Ammon's horn (tissue), 1 donor: ENCODE measurements at regions not wholly inside any gene's neighbourhood (a gene's known extent, or its start where the extent isn't known, plus 50 kb on each side); places are given as distances from the start of the nearest gene placed in this dataset.
"Not testable (repeated sequence)": the region's sequence is repeated elsewhere in the genome, so short reads cannot be mapped to it uniquely, and the experiment has no call there.

Source experiments
- DNase-seq: peaks from one replicate; pipeline ENCODE4 v3.0.0-alpha.2; 2016; ENCODE audit warnings: low spot score

DNA sequence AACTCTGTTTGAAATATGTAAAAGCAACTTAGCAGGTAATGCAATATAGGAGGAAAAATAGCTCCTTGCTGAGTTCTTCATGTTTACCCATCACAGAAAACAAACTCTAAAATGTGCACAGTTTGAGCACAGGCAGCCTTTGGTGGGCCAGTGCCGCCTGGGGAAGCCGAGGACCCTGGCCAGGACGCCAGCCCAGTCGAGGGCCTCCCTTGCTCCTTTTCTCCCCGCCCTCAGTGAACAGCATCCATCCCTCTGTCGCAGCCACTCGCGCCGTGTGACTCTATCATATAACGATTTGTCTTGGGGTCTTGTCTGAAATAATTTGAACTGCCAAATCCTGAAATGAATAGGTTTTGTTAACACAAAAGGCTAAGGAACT is 286.7 kb upstream of the IRX4 start:
- DNase-seq: no peak

DNA sequence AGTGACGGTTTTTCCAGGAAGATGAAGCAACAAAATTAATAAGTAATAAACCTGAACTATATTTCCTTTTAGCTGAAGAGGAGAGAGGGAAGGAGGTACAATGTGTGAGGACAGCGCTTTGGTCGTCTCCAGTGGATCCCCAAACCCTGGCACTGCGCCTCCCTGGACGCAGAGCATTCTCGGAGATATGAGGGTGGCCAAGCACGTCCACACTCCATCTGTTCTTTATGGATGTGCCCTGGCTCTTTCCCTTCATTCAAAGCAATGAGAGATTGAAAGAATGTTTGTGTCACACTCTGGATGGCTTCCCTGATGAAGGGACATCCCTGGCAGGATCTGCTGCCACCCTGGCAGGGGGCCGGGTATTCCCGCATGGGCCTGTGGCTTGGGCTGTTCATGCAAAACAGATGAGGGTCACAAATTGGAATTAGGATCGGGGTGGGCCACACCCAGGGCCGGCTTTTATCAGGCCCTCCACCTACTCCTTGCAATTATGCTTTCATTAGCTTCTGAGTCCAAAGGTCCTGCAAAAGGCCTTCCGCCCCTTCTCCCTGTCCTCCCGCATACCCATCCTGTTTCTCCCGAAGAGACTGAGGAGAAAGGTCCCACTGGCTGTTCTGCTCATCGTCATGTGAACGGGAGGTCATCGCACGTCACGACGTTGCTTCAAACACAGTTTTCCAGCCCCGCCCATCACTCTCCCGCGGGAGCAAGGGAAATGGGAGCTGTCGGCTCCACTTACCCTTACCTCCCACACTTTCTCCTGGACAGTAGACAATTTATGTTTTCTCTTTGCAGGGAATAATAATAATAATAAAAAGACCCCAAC is 286.1 kb upstream of the IRX4 start:
- DNase-seq: no peak

DNA sequence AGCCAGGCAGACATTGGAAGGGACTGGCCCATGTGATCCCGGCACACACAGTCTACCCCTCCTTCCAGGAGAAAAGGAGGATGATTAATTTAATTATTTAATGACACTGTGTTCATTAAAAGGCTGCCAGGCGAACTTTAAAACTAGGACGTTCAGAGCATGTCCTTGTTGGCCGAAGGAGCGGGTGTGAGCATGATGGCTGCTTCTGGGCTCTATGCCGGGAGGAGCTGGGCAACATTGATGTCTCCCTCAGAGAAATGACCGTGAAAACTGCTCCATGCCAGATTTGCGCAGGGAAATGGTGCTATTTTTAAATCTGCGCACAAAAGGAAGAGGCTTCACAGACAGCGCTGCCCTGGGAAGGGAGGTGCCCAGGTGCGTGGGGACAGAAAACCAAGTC is 284.9 kb upstream of the IRX4 start:
- DNase-seq: no peak

DNA sequence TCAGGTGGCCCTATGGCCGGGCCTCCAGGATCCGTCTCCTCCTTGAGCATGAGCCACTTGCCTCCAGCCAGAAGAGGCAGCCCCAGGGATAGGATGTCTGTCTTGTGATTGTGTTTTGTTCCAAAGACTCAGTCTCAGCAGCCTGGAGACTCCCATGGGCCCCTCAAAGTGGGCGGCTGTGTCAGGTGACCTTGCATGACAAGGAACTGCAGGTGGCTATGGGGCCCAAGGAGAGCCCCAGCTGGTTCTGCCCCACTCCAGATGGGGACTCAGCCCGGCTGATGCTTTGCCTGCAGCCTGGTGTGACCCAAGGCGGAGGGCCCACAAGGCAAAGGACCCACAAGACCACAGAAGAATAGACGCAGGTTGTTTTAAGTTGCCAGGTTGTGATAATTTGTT is 284.3 kb upstream of the IRX4 start:
- no peak for DNase-seq

DNA sequence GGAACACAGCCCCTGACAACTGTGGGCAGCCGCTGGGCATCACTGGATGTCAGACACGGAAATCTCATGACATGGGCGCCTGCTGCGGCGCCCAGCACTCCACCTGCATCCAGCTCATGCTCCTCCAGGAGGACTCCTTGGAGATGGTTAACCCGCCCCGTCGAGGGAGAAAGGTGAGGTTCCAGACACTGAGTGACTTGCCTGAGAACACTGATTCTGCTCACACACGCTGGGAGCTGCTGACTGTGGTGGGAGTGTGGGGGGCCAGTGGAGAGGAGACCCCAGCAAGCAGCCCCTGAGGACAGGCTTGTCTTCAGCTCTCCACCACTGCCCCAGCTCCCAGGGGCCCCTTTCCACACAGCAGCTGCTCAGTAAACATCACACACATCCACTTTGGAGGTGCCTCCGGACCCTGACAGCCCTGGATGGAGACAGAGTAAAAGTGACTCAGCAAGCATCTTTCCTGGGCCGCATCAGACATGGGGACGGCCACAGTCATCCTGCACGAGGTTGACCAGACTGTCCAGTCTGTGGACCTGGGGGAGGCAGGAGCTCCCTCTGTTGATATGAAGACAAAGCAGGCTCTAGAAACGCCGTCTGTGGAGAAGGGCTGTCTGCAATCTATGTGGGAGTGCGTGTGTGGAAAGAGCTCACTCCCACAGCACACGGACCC is 283.7 kb upstream of the IRX4 start:
- DNase-seq: no peak

DNA sequence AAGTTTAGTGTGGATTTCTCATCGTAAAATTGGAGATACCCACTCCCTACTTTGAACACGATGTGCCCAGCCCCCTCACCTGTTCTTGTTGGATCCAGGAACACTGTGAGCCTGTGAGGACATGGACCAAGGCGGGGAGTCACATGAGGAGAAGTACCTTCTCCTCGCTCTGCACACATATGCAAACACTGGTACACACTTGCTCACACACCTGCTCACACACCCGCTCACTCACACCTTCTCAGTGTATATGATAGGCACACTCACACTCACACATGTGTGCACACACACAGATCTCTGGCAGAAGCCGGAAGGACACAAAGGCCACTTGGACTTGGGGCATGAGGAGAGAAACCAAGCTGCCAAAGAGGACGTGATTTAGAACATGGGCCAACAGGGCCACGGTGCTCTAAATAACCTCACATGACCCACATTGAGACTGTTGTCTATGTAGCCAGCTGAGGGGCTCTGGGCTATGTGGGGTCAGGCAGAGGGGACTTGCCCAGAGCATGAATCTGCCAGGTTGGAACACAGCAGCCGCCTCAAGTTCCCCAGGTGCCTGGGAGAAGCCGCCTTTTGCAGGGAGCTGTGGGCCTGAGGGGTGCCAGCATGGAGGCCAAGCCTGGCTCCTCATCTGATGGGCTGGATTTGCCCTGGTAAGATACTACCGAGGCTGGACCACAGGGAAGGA is 283.0 kb upstream of the IRX4 start:
- no peak for DNase-seq

DNA sequence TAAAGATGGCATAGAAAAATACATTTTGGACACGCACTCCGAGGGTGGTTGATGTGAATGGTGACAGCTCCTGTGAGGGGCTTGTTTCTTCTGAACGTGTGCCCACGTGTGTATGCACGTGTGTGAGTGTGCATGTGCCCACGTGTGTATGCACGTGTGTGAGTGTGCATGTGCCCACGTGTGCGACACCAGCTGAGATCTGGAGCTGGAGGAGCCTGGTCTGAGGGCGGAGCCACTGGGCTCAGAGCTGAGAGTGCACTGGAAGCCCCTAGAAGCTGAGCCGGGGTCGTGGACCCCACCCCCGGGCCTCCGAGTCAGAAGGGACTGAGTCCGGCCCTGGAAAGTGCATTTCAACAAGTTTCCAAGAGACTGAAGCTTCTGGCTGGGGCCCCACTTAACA is 282.5 kb upstream of the IRX4 start:
- DNase-seq: no peak

DNA sequence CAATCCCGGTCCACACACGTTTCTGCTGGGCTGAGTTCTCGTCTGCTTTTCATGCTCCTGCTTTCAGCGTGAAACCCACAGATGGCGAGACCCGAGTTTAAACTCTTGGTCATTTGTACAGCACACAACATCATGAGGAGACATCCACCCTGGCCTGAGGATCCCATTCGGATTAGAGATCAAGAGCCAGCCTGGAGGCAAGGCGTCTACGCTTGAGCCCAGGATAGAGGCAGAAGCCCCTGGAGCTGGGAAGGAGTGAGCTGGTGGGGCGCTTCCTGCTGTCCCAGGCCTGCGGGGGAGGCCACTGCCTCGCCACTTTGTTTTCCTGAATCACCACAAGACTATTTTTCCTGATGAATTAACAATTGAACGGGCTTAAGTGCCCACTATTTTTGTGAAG is 281.9 kb upstream of the IRX4 start:
- DNase-seq: no peak

DNA sequence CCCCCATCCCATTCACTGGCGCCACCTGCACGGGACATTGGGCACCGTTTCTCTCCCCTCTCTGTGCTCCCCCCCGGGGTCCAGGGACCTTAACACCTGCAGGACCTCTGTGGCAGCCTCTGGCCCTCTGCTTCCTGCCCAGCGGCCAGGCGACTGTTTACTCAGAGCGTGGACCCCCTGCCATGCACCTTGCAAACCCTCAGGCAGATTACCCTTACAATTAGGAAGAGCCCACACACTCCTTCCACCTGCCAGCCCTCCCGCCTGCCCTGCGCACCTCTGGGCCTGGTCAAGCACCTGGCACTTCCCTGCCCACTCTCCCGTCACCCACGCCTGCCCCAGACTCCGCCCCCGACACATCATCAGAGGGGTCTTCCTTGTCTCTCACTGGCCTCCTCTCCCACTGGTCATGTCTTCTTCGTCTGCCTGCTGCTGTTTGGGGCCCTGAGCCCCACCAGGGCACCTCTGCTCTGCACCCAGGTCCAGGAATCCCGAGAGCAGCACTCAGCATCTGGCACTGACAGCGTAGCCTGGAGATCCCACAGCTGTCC is 281.3 kb upstream of the IRX4 start:
- no peak for DNase-seq

DNA sequence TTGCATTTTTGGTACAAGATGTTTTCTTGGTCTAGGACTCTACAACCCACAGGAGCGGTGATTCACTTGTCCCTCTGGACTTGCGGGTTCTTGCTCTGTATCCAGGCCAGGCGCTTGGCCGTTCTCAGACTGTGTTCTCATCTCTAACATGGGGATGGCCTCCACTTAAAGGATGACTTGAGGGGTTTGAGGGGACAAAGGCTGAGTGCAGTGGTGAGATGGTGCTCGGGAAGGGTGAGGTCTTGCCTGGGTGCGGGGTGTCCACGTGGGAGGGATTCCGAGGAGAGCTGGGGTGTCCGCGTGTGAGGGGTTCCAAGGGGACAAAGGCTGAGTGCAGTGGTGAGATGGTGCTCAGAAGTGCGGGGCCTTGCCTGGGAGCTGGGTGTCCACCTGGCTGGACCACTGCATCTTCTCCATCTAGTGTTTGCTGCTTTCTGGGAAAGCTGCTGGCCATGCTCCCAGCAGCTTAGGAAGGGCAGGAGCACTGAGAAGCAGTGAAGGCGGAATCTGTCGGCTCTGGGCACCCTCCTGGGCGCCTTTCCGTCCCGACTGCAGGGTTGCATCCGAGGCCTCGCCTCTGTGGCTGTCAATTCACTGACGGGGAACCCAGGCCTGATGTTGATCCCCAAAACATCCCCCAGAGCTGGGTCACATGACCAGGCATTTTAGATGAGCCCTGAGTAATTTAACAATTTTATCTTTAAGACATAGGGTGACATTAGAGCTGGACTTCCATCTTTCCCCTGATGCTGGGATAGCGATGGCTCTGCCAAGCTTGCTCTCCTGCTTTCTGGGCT is 280.5 kb upstream of the IRX4 start:
- DNase-seq: no peak

DNA sequence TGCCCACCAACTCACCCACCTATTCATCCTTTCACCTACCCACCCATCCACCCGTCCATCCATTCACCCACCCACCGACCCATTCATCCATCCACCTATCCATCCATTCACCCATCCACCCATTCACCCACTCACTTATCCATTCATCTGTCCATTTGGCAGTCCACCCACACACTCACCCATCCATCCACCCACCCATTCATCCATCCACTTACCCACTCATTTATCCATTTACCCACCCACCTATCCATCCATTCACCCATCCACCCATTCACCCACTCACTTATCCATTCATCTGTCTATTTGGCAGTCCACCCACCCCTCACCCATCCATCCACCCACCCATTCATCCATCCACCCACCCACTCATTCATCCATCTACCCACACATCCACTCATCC is 278.1 kb upstream of the IRX4 start:
- DNase-seq: no peak

DNA sequence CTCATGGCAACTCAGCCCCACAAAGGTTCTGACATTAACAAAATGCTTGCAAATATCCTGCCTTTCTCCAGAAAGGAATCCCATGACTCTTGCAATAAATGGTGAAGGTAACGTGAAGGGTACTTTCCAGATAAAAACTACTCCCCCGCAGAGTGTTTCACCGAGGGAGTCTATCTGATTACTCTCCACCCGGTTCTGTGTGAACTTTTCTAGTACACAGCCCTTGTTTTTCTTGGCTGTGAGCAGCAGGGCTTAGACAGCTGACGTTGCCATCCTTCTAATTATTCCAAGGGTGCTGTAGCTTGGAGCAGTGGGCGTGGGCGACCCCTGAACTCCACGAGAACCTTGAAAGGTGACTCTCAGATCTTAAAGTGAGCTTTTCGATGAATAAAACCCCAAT is 276.0 kb upstream of the IRX4 start:
- no peak for DNase-seq

DNA sequence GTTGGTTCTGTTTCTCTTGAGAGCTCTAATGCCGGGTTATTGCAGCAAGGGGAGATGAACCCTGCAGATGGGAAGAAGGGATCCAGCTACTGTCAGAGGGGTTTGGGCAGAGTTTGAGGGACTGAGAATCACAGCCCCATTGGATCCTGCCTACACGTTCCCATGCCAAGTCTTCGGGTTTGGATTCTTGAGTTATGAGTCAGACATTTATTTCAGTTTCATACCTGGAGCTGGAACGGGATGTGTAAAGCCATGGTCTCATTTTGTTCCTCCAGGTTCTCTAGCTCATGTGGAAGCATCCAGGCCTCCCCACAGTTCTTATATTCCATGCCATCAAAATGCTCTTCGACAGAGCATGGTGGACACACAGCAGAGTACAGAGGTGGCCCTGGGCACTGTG is 275.4 kb upstream of the IRX4 start:
- DNase-seq: no peak

DNA sequence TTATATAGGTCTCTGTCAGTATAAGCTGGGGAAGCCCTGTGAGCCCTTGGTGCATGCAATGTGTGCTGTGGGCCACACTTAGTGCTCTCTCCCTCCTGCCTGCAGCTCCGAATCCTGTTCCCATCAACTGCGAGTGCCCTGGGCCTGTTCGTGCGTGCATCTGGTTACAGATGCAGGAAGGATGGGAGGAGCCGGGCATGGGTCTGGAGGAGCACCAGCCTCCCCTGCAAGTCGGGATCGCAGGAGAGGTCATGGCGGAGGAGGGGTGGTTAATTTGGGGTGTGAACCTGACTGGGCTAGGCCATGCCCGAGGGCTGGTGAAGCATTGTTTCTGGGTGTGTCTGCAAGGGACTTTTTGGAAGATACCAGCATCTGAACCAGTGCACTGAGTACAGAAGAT is 274.6 kb upstream of the IRX4 start:
- no peak for DNase-seq

DNA sequence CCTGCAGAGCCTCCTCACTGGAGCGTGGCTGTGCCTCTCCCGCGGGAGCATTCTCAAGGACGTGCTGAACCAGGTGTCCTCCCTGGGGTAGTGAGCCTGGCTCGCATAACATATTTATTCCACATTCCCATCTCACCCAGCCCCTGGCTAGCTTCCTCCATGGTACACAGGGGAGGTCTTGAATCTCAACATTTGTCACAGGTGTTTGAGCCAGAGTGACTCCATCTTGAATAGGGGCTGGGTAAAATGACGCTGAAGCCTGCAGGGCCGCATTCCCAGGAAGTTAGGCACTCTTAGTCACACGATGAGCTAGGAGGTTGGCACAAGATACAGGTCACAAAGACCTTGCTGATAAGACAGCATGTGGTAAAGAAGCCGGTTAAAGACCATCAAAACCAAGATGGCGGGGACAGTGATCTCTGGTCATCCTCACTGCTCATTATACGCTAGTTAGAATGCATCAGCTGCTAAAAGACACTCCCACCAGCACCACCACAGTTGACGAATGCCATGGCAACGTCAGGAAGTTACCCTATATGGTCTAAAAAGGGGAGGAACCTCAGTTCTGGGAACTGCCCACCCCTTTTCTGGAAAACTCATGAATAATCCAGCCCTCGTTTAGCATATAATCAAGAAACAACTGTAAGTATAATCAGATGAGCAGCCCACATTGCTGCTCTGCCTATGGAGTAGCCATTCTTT is 273.8 kb upstream of the IRX4 start:
- no peak for DNase-seq

DNA sequence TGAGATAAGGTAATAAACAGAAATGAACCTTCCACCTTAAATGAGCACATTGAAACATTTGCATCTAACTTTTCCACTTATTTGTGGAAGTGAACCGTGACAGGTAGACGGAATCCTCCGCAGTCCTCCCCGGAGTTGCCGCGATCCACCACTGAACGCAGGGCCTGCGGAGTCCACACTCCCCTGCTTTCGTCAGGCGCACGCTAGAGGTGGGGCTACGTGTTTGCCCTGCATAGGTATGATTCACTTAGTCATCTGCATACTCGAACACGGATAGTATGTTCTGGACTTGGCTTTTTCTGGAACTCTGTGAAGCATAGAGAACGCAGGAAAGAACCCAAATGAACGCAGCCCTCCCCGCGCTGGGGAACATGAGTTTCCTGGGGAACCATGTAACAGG is 272.8 kb upstream of the IRX4 start:
- DNase-seq: no peak

DNA sequence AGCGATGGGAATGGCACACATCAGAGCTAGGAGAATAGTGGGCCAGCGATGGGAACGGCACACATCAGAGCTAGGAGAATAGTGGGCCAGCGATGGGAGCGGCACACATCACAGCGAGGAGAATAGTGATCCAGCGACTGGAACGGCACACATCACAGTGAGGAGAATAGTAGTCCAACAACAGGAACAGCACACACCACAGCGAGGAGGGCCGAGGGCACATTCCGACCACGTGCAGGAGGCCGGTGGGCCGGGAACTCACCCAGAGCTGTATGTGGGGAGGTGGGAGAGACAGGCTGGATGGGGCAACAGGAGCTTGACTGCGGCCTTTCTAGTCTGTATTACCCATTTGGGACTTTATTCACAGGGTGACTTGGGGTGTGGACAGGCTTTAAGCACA is 271.1 kb upstream of the IRX4 start:
- no peak for DNase-seq

DNA sequence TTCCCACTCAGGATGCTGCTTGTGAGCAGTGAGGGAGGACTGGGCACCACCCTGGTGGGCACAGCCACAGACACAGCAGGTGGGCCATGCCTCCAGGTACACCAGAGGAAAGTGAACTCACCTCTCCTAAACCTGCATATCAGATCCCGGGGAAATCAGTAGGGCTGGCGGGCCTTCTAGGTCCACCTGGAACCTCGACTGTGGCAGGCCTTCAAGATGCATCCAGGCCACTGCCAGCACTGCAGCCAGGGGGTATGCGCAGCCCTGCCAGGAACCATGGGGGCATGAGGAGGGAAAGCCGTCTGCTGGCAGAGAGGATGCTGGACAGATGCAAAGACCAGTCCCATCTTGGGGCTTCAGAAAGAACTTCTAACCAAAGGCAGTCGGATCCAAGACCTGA is 270.6 kb upstream of the IRX4 start:
- DNase-seq: no peak

DNA sequence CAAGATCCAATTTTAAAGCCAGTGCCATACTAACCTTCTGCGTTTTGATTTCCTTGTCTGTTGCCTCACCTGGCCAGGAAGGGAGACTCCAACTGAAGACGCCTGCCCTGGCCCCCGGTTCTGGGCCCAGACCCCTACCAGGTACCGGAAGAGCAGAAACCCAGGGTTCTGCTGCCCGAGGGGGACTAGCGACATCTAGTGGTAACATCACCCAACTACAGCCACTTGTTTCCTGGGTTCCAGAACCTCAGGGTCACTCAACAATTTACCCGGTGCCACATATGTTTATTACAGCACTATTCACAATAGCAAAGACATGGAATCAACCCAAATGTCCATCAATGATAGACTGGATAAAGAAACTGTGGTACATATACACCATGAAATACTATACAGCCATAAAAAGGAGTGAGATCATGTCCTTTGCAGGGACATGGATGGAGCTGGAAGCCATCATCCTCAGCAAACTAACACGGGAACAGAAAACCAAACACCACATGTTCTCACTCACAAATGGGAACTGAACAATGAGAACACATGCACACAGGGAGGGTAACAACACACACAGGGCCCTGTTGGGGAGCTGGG is 268.7 kb upstream of the IRX4 start:
- DNase-seq: not testable (repeated sequence)

DNA sequence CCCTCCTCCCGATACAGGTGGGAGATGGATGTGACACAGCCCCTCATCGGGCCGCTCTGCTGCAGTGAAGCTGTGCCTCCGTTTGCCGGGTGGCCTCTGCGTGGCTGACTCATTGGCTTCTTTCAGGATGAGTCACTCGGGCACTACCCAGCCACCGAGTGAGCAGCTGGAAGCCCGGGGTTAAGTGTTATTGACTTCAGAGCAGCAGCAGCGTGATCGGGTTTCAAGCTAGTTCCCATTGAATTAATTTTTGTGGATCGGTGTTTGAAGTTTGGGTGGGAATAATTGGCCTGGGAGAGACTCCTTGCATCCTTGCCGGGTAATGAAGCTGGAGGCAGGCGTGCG is 266.4 kb upstream of the IRX4 start:
- DNase-seq: no peak
